Mesendoderm (in vitro differentiated cells): ENCODE measurements at regions not wholly inside any gene's neighbourhood (a gene's known extent, or its start where the extent isn't known, plus 50 kb on each side); places are given as distances from the start of the nearest gene placed in this dataset.

Experiments used
- DNase-seq: peaks from one replicate; pipeline ENCODE4 v3.0.0; 2013
- H2AK5ac ChIP-seq: 2 replicates; pipeline ENCODE4 v1.6.1; 2013; ENCODE audit warnings: low read length, inconsistent platforms
- H2BK120ac ChIP-seq: 2 replicates; pipeline ENCODE4 v1.6.1; 2013; ENCODE audit warnings: low read depth, mild to moderate bottlenecking, low read length, moderate library complexity, mixed read lengths
- H2BK15ac ChIP-seq: replicated peaks from 2 replicates; pipeline ENCODE4 v1.6.1; 2013; ENCODE audit warnings: low read depth, mild to moderate bottlenecking, moderate library complexity
- H2BK5ac ChIP-seq: 2 replicates; pipeline ENCODE4 v1.6.1; 2013; ENCODE audit warnings: low read length, inconsistent platforms
- H3K18ac ChIP-seq: 2 replicates; pipeline ENCODE4 v1.6.1; 2013; ENCODE audit warnings: mild to moderate bottlenecking, low read length, mixed read lengths
- H3K23ac ChIP-seq: one replicate; pipeline ENCODE4 v1.6.1; 2013; ENCODE audit warnings: low read length
- H3K27ac ChIP-seq: 2 replicates; pipeline ENCODE4 v1.5.1; 2013; ENCODE audit warnings: low read depth, mild to moderate bottlenecking, inconsistent platforms, low read length, moderate library complexity
- H3K27me3 ChIP-seq: 2 replicates; pipeline ENCODE4 v1.6.1; 2013; ENCODE audit warnings: low read length, control low read depth, mild to moderate bottlenecking, inconsistent platforms; ENCODE audit not compliant: insufficient read depth, poor library complexity
- H3K36me3 ChIP-seq: 2 replicates; pipeline ENCODE4 v1.6.1; 2013; ENCODE audit warnings: low read length, inconsistent platforms; ENCODE audit not compliant: control insufficient read depth, insufficient read depth
- H3K4ac ChIP-seq: one replicate; pipeline ENCODE4 v1.6.1; 2013; ENCODE audit warnings: low read depth, mild to moderate bottlenecking, low read length, moderate library complexity
- H3K4me1 ChIP-seq: 2 replicates; pipeline ENCODE4 v1.6.1; 2013; ENCODE audit warnings: low read depth, low read length, inconsistent platforms; ENCODE audit not compliant: control insufficient read depth
- H3K4me2 ChIP-seq: 2 replicates; pipeline ENCODE4 v1.6.1; 2013; ENCODE audit warnings: low read length
- H3K4me3 ChIP-seq: 2 replicates; pipeline ENCODE4 v1.5.1; 2013; ENCODE audit warnings: mild to moderate bottlenecking, low read length
- H3K56ac ChIP-seq: one replicate; pipeline ENCODE4 v1.6.1; 2013; ENCODE audit warnings: low read length
- H3K79me1 ChIP-seq: 2 replicates; pipeline ENCODE4 v1.6.1; 2013; ENCODE audit warnings: low read length, inconsistent platforms
- H3K79me2 ChIP-seq: 2 replicates; pipeline ENCODE4 v1.6.1; 2013; ENCODE audit warnings: mild to moderate bottlenecking, low read length; ENCODE audit not compliant: control insufficient read depth, insufficient read depth
- H3K9ac ChIP-seq: 2 replicates; pipeline ENCODE4 v1.6.1; 2013; ENCODE audit warnings: low read length, inconsistent platforms
- H4K5ac ChIP-seq: one replicate; pipeline ENCODE4 v1.6.1; 2013; ENCODE audit warnings: low read length
- H4K8ac ChIP-seq: one replicate; pipeline ENCODE4 v1.6.1; 2013; ENCODE audit warnings: low read depth, mild to moderate bottlenecking, control low read depth, low read length, moderate library complexity
- WGBS: extraction: QIAGEN DNeasy Blood & Tissue Kit; methylation state at CpG from one replicate; pipeline ENCODE4 v1.1.7; 2013; ENCODE audit warnings: low lambda C conversion rate, missing lambda C conversion rate; ENCODE audit not compliant: insufficient coverage; ENCODE audit errors: extremely low coverage; 5-methylcytosine and 5-hydroxymethylcytosine counted together

- Histone ChIP-seq H3K4ac (no peak overlapping the region), H3K4me2 (no peak overlapping the region), H3K56ac (no peak overlapping the region), H3K79me1 (no peaks in the 10 kb centered on the region), H3K18ac (no peak overlapping the region), H3K23ac (no peak overlapping the region), H4K5ac (no peak overlapping the region), H2BK5ac (no peak overlapping the region), H3K4me1 (no peaks in the 10 kb centered on the region), H2AK5ac (no peak overlapping the region), H4K8ac (no peak overlapping the region), H3K27me3 (no peaks in the 10 kb centered on the region), H2BK15ac (no peak overlapping the region), H3K79me2 (no peaks in the 10 kb centered on the region), H2BK120ac (no peak overlapping the region), H3K9ac (no peak overlapping the region), H3K36me3 (no peaks in the 10 kb centered on the region), H3K4me3 (no peak overlapping the region), H3K27ac (no peak overlapping the region)
- no peak for DNase-seq
- WGBS, result no CpG with 5 or more reads among the region's 5 CpGs
Measured at GRCh38 chr10:22875581-22875980, 52.3 kb upstream of the ARMC3 start.

GRCh38 chr10:22874189-22874854, 53.5 kb upstream of the ARMC3 start:
- Histone ChIP-seq H2BK5ac (no peak overlapping the region), H3K4me1 (no peaks in the 10 kb centered on the region), H2BK15ac (no peak overlapping the region), H2AK5ac (no peak overlapping the region), H3K4ac (no peak overlapping the region), H3K36me3 (no peaks in the 10 kb centered on the region), H3K23ac (no peak overlapping the region), H3K79me2 (no peaks in the 10 kb centered on the region), H3K27me3 (no peaks in the 10 kb centered on the region), H3K27ac (no peak overlapping the region), H3K56ac (no peak overlapping the region), H4K5ac (no peak overlapping the region), H3K79me1 (no peaks in the 10 kb centered on the region), H2BK120ac (no peak overlapping the region), H3K4me2 (no peak overlapping the region), H3K9ac (no peak overlapping the region), H4K8ac (no peak overlapping the region), H3K4me3 (no peak overlapping the region), H3K18ac (no peak overlapping the region)
- no CpG with 5 or more reads among the region's 7 CpGs for WGBS
- DNase-seq, result no peak

DNA sequence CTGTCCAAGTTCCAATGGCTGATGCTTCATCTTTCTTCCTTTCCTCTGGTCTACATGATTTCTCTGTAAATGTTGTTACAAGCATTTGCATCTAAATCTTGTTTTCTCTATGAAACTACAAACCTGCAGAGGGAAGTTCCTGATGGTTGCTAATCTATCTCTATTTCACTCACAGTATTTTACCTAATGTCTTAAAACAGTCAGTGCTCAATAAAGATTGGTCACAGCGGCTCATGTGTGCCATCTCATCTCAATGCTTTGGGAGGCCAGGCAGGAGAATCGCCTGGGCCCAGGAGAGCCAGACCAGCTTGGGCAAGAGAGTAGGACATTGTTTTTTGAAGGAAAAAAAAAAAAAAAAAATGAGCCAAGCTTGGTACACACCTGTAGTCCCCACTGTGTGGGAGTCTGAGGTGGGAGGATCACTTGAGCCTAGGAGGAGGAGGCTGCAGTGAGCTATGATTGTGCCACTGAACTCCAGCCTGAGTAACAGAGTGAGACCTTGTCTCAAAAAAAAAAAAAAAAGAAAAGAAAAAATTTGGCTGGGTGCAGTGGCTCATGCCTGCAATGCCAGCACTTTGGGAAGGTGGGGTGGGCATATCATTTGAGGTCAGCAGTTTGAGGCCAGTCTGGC, 71.3 kb upstream of the ARMC3 start:
- Histone ChIP-seq H3K4me3 (no peak overlapping the region), H4K8ac (no peak overlapping the region), H3K79me1 (no peaks in the 10 kb centered on the region), H2BK5ac (no peak overlapping the region), H3K9ac (no peak overlapping the region), H3K4ac (no peak overlapping the region), H2BK120ac (no peak overlapping the region), H3K27ac (no peak overlapping the region), H3K27me3 (no peaks in the 10 kb centered on the region), H3K36me3 (no peaks in the 10 kb centered on the region), H2AK5ac (no peak overlapping the region), H3K79me2 (no peaks in the 10 kb centered on the region), H3K4me1 (no peaks in the 10 kb centered on the region), H4K5ac (no peak overlapping the region), H3K23ac (no peak overlapping the region), H3K56ac (no peak overlapping the region), H3K4me2 (no peak overlapping the region), H2BK15ac (no peak overlapping the region), H3K18ac (no peak overlapping the region)
- no peak for DNase-seq
- no CpG with 5 or more reads among the region's 2 CpGs for WGBS

- no peak overlapping the region for H2BK120ac ChIP-seq
- no peak overlapping the region for H3K23ac ChIP-seq
- H3K4me2 ChIP-seq, result no peak overlapping the region
- no peak overlapping the region for H2BK5ac ChIP-seq
- no peak overlapping the region for H3K4me3 ChIP-seq
- H3K18ac ChIP-seq, result no peak overlapping the region
- no peaks in the 10 kb centered on the region for H3K79me2 ChIP-seq
- DNase-seq, result no peak
- H3K56ac ChIP-seq, result no peak overlapping the region
- no peak overlapping the region for H4K5ac ChIP-seq
- no peaks in the 10 kb centered on the region for H3K4me1 ChIP-seq
- H3K9ac ChIP-seq, result no peak overlapping the region
- H3K79me1 ChIP-seq, result no peaks in the 10 kb centered on the region
- H3K27me3 ChIP-seq, result no peaks in the 10 kb centered on the region
- WGBS, result no CpG with 5 or more reads among the region's 4 CpGs
- H3K36me3 ChIP-seq, result no peaks in the 10 kb centered on the region
- no peak overlapping the region for H4K8ac ChIP-seq
- no peak overlapping the region for H3K4ac ChIP-seq
- no peak overlapping the region for H2AK5ac ChIP-seq
- no peak overlapping the region for H3K27ac ChIP-seq
- H2BK15ac ChIP-seq, result no peak overlapping the region
Measured at GRCh38 chr10:22854935-22855421, 72.9 kb upstream of the ARMC3 start.

DNA sequence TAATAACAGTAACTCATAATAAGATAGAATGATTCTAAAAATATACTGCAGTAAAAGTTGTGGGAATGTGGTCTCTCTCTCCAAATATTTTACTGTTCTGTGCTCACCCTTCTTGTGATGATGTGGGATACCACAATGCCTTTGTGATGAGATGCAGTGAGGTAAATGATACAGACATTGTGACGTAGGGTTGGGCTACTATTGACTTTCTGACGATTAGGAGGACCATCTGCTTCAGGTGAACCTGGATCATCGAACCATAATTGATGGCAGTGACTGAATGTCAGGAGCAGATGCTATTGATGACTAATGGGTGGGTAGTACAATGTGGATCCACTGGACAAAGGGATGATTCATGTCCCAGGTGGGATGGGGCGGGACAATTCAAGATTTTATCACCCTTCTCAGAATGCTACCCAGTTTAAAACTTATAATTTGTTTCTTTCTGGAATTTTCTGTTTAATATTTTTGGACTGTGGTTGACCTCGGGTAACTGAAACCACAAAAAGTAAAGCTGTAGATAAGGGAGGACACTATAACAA, 73.9 kb upstream of the ARMC3 start:
- no peak overlapping the region for H3K4me2 ChIP-seq
- H2BK120ac ChIP-seq, result no peak overlapping the region
- no peak overlapping the region for H4K8ac ChIP-seq
- H3K9ac ChIP-seq, result no peak overlapping the region
- no peak overlapping the region for H3K18ac ChIP-seq
- no peak overlapping the region for H2AK5ac ChIP-seq
- DNase-seq, result no peak
- no peak overlapping the region for H3K4me3 ChIP-seq
- no peaks in the 10 kb centered on the region for H3K79me2 ChIP-seq
- no peaks in the 10 kb centered on the region for H3K36me3 ChIP-seq
- H2BK15ac ChIP-seq, result no peak overlapping the region
- H2BK5ac ChIP-seq, result no peak overlapping the region
- H3K27me3 ChIP-seq, result no peaks in the 10 kb centered on the region
- H3K56ac ChIP-seq, result no peak overlapping the region
- H3K23ac ChIP-seq, result no peak overlapping the region
- H3K27ac ChIP-seq, result no peak overlapping the region
- no peak overlapping the region for H3K4ac ChIP-seq
- WGBS, result no CpG with 5 or more reads among the region's 5 CpGs
- H3K4me1 ChIP-seq, result no peaks in the 10 kb centered on the region
- no peaks in the 10 kb centered on the region for H3K79me1 ChIP-seq
- no peak overlapping the region for H4K5ac ChIP-seq
